ENCODE measurements at regions not wholly inside any gene's neighbourhood (a gene's known extent, or its start where the extent isn't known, plus 50 kb on each side); places are given as distances from the start of the nearest gene placed in this dataset.

- no peak for DNase-seq
Observed at GRCh38 chr13:111394211-111394922, 73.9 kb downstream of the TEX29 start.

GRCh38 chr13:111395511-111396393 lies 75.3 kb downstream of the TEX29 start:
- DNase-seq, result no peak

GRCh38 chr13:111396457-111396856 lies 76.0 kb downstream of the TEX29 start:
- DNase-seq, result no peak

DNA sequence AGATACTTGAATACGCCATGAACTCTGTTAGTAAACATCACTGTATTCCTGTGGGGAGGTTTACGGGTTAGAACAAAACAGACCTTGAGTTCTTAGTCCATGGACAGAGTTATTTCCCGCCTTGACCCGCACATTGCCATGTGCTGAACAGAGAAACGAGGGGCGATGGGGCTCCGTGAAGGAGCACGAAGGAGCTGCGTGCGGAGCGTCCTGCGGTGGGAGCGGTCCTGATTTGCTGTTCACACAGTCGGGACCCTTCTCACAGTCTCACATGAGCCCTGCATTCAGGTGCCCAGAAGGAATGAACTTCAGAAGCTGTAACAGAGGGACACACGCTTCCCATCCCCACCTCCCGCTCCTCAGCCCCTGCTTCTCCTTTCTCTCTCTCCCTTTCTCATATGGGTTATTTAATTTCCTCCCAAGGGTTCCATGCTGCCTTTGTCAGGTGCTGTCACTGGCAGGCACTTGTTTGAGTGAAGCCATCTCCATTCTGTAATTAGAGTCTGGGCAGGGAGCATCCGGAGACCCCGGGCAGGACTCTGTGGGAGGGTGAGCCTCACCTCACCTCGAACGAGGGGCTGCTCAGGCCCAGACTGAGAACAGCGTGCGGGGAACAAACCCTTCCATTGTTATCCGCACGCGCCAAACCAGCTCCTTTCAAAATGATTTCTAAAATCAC lies 76.9 kb downstream of the TEX29 start:
- DNase-seq, result no peak

- no peak for DNase-seq
Observed at GRCh38 chr13:111398196-111398595, 77.8 kb downstream of the TEX29 start.

GRCh38 chr13:111398715-111399299 lies 78.4 kb downstream of the TEX29 start:
- no peak for DNase-seq

GRCh38 chr13:111399334-111399733 lies 78.9 kb downstream of the TEX29 start:
- DNase-seq, result no peak

GRCh38 chr13:111399776-111400538 lies 79.5 kb downstream of the TEX29 start:
- no peak for DNase-seq

DNA sequence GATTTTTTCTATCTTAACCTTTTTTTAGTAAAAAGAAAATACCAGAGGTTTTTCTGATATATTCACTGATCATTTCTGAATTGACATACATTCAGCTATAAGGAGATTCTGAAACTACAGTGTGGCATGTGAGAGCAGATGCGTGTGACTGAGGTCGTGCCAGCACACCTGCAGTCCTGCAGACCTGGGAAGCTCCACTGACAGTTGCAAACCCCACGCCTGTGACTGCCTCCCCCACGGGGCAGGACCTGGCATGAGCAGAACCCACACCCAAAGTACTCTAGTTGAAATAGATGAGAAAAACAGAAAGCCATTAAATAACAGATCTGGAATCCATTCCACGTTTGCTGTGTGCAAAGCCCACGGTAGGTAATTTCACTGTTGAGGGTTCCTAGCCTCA lies 80.7 kb downstream of the TEX29 start:
- no peak for DNase-seq

DNA sequence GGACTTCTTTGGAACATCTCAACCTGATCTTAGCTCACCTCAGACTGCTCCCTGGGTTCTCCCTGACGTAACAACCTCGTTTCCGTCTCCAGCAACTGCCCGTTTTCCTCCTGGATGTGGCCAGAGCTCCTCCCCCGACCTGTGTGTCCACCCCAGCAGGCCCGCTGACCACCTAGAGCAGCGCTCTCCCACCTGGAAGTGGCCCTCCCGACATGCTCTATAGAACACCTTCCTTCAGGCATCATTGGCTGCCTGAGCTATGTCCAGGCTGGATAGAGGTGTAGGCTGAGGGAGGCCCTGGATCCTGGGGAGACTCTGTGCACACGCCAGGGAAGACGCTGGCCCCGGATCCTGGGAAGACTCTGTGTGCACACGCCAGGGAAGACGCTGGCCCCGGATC lies 81.3 kb downstream of the TEX29 start:
- no peak for DNase-seq

GRCh38 chr13:111402441-111402840 lies 82.0 kb downstream of the TEX29 start:
- DNase-seq, result no peak

DNA sequence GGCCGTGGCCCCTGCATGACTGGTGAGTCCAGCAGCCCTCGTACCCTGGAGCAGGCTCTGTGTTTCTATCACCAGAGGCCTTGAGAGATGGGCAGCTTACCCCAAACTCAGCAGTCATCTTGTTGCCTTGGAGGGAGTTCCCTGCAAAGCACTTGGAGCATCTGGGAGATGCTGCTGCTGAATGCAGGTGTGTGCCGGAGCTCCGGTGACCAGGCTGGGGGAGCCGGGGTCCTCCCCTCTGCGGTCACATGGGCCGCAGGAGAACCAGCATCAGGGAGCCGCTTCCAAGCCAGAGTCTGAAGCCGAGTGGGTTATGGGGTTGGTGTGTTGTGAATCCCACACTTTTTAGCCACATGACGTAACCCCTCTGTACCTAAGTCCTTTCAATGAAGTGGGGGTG lies 82.8 kb downstream of the TEX29 start:
- DNase-seq, result no peak

DNA sequence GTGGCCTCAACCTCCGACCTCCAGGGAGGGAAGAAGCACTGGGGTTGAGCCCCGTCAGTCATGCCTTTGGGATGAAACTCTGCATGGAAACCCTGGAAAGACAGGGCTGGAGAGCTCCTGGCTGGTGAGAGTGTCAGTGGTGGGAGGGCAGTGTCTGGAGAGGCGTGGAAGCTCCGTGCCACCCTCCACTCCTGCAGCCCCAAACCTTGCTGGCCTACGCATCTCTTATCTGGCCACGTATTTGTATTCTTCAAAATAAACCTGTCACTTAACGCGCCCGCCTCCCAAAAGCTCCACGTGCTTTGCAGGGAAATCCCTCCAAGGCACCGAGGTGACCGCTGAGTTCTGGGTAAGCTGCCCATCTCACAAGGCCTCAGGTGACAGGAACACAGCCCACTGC lies 84.3 kb downstream of the TEX29 start:
- DNase-seq, result no peak

GRCh38 chr13:111406636-111407035 lies 86.2 kb downstream of the TEX29 start:
- DNase-seq, result no peak

GRCh38 chr13:111407381-111408131 lies 87.1 kb downstream of the TEX29 start:
- no peak for DNase-seq

DNA sequence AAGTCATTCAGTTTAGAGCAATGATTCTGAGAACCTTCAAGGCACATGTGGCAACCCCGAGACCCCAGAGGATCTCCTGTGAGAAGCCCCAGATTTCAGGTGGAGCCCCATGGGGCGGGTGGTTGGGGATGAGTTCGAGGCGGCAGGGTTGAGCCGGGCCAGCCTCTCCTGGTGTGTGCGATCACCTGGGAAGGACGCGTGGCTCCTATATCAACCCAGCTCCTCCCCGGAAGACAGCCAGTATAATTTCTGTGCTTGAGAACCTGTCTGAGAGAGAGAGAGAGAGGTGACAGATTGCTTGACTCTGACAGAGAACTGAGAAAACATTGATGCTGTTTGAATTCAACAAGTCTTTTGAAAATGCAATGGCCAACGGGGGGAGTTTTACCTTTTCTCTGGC lies 89.0 kb downstream of the TEX29 start:
- DNase-seq, result no peak

- DNase-seq, result no peak
Observed at GRCh38 chr13:111410232-111411021, 90.0 kb downstream of the TEX29 start.

GRCh38 chr13:111411151-111411858 lies 90.9 kb downstream of the TEX29 start:
- DNase-seq, result no peak

GRCh38 chr13:111411919-111412650 lies 91.6 kb downstream of the TEX29 start:
- DNase-seq, result no peak

Data from DMS79 (cell line).